H1 (cell line): ENCODE measurements at regions not wholly inside any gene's neighbourhood (a gene's known extent, or its start where the extent isn't known, plus 50 kb on each side); places are given as distances from the start of the nearest gene placed in this dataset.

Experiments used
- ATF2 ChIP-seq: IDR thresholded peaks from 2 replicates; pipeline ENCODE4 v1.6.1; 2012; ENCODE audit warnings: low read length, inconsistent platforms
- CTCF ChIP-seq, 3 experiments: IDR thresholded peaks; 1 replicate in 2 of 3; 2 replicates in 1 of 3; pipeline versions ENCODE4 v1.5.1 to v1.6.1; 2011; ENCODE audit warnings: low read length in 3 of 3, mild to moderate bottlenecking in 3 of 3, inconsistent platforms in 2 of 3, low read depth in 1 of 3, moderate library complexity in 1 of 3; ENCODE audit not compliant: insufficient read depth in 1 of 3; ENCODE audit errors: control extremely low read depth in 1 of 3

- TF ChIP-seq ATF2 (no peak), CTCF (IDR thresholded peaks at IDR 0.05; ENCODE audit: control extremely low read depth in 1 of 3, insufficient read depth in 1 of 3, low read depth in 1 of 3, low read length in 3 of 3) (no peak)
Observed at GRCh38 chr6:48024956-48025355, 86.0 kb downstream of the PTCHD4 start.
